Kasumi-1 (cell line): ENCODE measurements at regions not wholly inside any gene's neighbourhood (a gene's known extent, or its start where the extent isn't known, plus 50 kb on each side); places are given as distances from the start of the nearest gene placed in this dataset.

Experiments
- DNase-seq, 2 experiments: peaks; one replicate each; lab custom pipeline; 2025; lab: John Stamatoyannopoulos, UW

GRCh38 chr18:56127322-56128099 is 510.9 kb downstream of the TXNL1 start:
- no peak for DNase-seq

GRCh38 chr18:56124186-56124585 is 514.2 kb downstream of the TXNL1 start:
- DNase-seq, result no peak

- DNase-seq, result no peak
These were observed 516.7 kb downstream of the TXNL1 start for GRCh38 chr18:56121669-56122068.

- DNase-seq, result no peak
These were observed 517.6 kb downstream of the TXNL1 start for GRCh38 chr18:56120782-56121181.

- no peak for DNase-seq
These were observed 518.7 kb downstream of the TXNL1 start for GRCh38 chr18:56119681-56120080.

GRCh38 chr18:56118422-56118821 is 520.0 kb downstream of the TXNL1 start:
- DNase-seq, result no peak

GRCh38 chr18:56115071-56116015 is 523.0 kb downstream of the TXNL1 start:
- peak; percentile 27 to 46 for DNase-seq

- no peak for DNase-seq
These were observed 525.0 kb upstream of the TCF4 start for GRCh38 chr18:56112984-56113383.

- DNase-seq, result no peak
These were observed 524.2 kb upstream of the TCF4 start for GRCh38 chr18:56112013-56112749.

GRCh38 chr18:56109757-56110156 is 521.8 kb upstream of the TCF4 start:
- DNase-seq, result no peak

GRCh38 chr18:56108478-56109367 is 520.7 kb upstream of the TCF4 start:
- no peak for DNase-seq

- DNase-seq, result no peak
These were observed 520.0 kb upstream of the TCF4 start for GRCh38 chr18:56107821-56108477.

GRCh38 chr18:56100090-56100722 is 512.2 kb upstream of the TCF4 start:
- no peak for DNase-seq

GRCh38 chr18:56097621-56098020 is 509.6 kb upstream of the TCF4 start:
- DNase-seq, result no peak

- no peak for DNase-seq
These were observed 508.9 kb upstream of the TCF4 start for GRCh38 chr18:56096861-56097260.

- DNase-seq, result no peak
These were observed 501.7 kb upstream of the TCF4 start for GRCh38 chr18:56089612-56090258.

- no peak for DNase-seq
These were observed 498.8 kb upstream of the TCF4 start for GRCh38 chr18:56086786-56087185.

- no peak for DNase-seq
These were observed 498.2 kb upstream of the TCF4 start for GRCh38 chr18:56086176-56086575.

GRCh38 chr18:56085551-56085950 is 497.6 kb upstream of the TCF4 start:
- DNase-seq, result no peak
